ENCODE measurements at regions not wholly inside any gene's neighbourhood (a gene's known extent, or its start where the extent isn't known, plus 50 kb on each side); places are given as distances from the start of the nearest gene placed in this dataset.

GRCh38 chr12:4047421-4047820 lies 174.2 kb upstream of the PARP11 start:
- Histone ChIP-seq H3K9me3 (no peaks in the 10 kb centered on the region), H3K27me3 (peaks cover 4% of the 10 kb centered on the region), H3K27ac (no peak overlapping the region), H3K4me1 (no peaks in the 10 kb centered on the region), H3K36me3 (no peaks in the 10 kb centered on the region), H3K4me3 (no peak overlapping the region)
- 82% methylated on average over 7 of the region's 7 CpGs for WGBS
- no peak for TF ChIP-seq CTCF (IDR thresholded peaks at IDR 0.05)
- no peak for TF ChIP-seq EP300 (IDR thresholded peaks at IDR 0.05)
- TF ChIP-seq POLR2A (IDR thresholded peaks at IDR 0.05): no peak
- no peak for TF ChIP-seq POLR2AphosphoS5 (IDR thresholded peaks at IDR 0.05)
- DNase-seq (ENCODE audit: low spot score in 2 of 2): no peak

- 63% methylated on average over 6 of the region's 6 CpGs for WGBS
- Histone ChIP-seq H3K27me3 (peaks cover 4% of the 10 kb centered on the region), H3K4me1 (no peaks in the 10 kb centered on the region), H3K4me3 (no peak overlapping the region), H3K36me3 (no peaks in the 10 kb centered on the region), H3K27ac (no peak overlapping the region), H3K9me3 (no peaks in the 10 kb centered on the region)
- DNase-seq (ENCODE audit: low spot score in 2 of 2): no peak
- TF ChIP-seq POLR2AphosphoS5 (IDR thresholded peaks at IDR 0.05) (no peak), POLR2A (IDR thresholded peaks at IDR 0.05) (no peak), CTCF (IDR thresholded peaks at IDR 0.05) (no peak), EP300 (IDR thresholded peaks at IDR 0.05) (no peak)
These were observed 173.3 kb upstream of the PARP11 start for GRCh38 chr12:4046495-4046840.

- no peak for DNase-seq (ENCODE audit: low spot score in 2 of 2)
These were observed 172.7 kb upstream of the PARP11 start for GRCh38 chr12:4045786-4046494.

GRCh38 chr12:4044736-4045730 lies 171.8 kb upstream of the PARP11 start:
- Histone ChIP-seq H3K4me3 (no peak overlapping the region), H3K27me3 (peaks cover 4% of the 10 kb centered on the region), H3K36me3 (no peaks in the 10 kb centered on the region), H3K27ac (no peak overlapping the region), H3K9me3 (no peaks in the 10 kb centered on the region), H3K4me1 (no peaks in the 10 kb centered on the region)
- WGBS: 77% methylated on average over 23 of the region's 23 CpGs
- TF ChIP-seq POLR2A (IDR thresholded peaks at IDR 0.05): no peak
- no peak for TF ChIP-seq POLR2AphosphoS5 (IDR thresholded peaks at IDR 0.05)
- TF ChIP-seq EP300 (IDR thresholded peaks at IDR 0.05): no peak
- TF ChIP-seq CTCF (IDR thresholded peaks at IDR 0.05): no peak
- no peak for DNase-seq (ENCODE audit: low spot score in 2 of 2)

More at GRCh38 chr12:4045786-4046494, 172.7 kb upstream of the PARP11 start:
- no peaks in the 10 kb centered on the region for H3K4me1 ChIP-seq
- no peak overlapping the region for H3K27ac ChIP-seq
- no peaks in the 10 kb centered on the region for H3K9me3 ChIP-seq
- TF ChIP-seq POLR2A (IDR thresholded peaks at IDR 0.05): no peak
- TF ChIP-seq EP300 (IDR thresholded peaks at IDR 0.05): no peak
- peaks cover 4% of the 10 kb centered on the region for H3K27me3 ChIP-seq
- 88% methylated on average over 16 of the region's 16 CpGs for WGBS
- no peaks in the 10 kb centered on the region for H3K36me3 ChIP-seq
- no peak overlapping the region for H3K4me3 ChIP-seq

GRCh38 chr12:4044101-4044500 lies 170.9 kb upstream of the PARP11 start:
- Histone ChIP-seq H3K4me3 (no peak overlapping the region), H3K27ac (no peak overlapping the region), H3K4me1 (no peaks in the 10 kb centered on the region), H3K36me3 (no peaks in the 10 kb centered on the region), H3K27me3 (peaks cover 4% of the 10 kb centered on the region), H3K9me3 (no peaks in the 10 kb centered on the region)
- DNase-seq (ENCODE audit: low spot score in 2 of 2): no peak
- TF ChIP-seq POLR2AphosphoS5 (IDR thresholded peaks at IDR 0.05) (no peak), EP300 (IDR thresholded peaks at IDR 0.05) (no peak), CTCF (IDR thresholded peaks at IDR 0.05) (no peak), POLR2A (IDR thresholded peaks at IDR 0.05) (no peak)
- WGBS: 95% methylated on average over 9 of the region's 9 CpGs

Data from suprapubic skin (tissue), 4 donors.